GM03348 (cell line): ENCODE measurements at regions not wholly inside any gene's neighbourhood (a gene's known extent, or its start where the extent isn't known, plus 50 kb on each side); places are given as distances from the start of the nearest gene placed in this dataset.
"Not testable (repeated sequence)": the region's sequence is repeated elsewhere in the genome, so short reads cannot be mapped to it uniquely, and the experiment has no call there.

Experiments
- DNase-seq: peaks from one replicate; pipeline ENCODE4 v3.0.0; 2012; ENCODE audit warnings: low spot score

DNA sequence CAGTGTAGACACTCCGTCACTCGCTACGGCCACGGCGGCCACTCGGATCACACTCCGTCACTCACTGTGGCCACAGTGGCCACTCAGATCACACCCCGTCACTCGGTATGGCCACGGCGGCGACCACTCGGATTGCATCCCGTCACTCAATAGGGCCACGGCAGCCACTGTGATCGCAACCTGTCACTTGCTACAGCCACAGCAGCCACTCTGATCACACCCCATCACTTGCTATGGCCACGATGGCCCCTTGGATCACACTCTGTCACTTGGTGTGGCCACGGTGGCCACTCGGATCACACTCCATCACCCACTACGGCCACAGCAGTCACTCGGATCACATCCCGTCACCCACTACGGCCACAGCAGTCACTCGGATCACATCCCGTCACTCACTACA, 175.3 kb downstream of the LAT start:
- not testable (repeated sequence) for DNase-seq

DNA sequence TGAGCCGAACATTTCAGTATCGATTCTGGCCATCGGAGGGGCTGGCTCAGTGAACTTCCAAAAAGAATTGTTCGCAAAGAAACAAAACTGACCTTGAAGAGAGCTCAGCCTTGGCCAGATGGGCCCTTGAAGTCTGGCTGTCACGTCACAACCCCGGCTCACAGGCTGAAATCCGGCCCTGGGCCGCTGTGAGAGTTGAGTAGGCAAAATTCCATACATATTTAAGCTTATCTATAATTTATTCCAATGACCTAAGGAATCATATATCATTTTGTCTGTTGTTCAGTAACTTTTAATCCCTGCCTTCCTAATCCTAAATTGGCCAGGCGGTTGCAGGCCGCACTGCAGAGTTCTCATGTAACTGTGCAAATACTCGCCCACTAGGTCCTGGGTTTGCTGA, 174.8 kb downstream of the LAT start:
- DNase-seq = not testable (repeated sequence)

DNA sequence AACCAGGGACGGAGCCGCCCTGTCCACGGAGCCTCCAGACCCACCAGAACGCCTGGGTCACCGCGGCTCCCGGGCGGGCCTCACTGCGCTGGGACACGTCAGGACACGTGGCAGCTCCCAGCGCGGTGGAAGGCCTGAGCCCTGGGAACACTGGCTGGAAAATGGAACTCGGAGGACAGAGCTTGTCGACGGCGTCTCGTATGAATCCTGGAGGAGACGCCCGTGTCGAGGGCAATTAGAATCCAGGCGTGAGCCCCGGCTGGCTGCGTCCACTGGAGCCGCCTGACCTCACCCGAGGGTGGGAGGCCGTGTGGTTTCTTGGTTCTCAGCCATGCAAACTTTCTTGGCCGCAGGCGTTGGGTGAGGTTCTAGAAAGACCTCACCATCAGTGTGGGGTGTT, 173.9 kb downstream of the LAT start:
- DNase-seq = no peak

DNA sequence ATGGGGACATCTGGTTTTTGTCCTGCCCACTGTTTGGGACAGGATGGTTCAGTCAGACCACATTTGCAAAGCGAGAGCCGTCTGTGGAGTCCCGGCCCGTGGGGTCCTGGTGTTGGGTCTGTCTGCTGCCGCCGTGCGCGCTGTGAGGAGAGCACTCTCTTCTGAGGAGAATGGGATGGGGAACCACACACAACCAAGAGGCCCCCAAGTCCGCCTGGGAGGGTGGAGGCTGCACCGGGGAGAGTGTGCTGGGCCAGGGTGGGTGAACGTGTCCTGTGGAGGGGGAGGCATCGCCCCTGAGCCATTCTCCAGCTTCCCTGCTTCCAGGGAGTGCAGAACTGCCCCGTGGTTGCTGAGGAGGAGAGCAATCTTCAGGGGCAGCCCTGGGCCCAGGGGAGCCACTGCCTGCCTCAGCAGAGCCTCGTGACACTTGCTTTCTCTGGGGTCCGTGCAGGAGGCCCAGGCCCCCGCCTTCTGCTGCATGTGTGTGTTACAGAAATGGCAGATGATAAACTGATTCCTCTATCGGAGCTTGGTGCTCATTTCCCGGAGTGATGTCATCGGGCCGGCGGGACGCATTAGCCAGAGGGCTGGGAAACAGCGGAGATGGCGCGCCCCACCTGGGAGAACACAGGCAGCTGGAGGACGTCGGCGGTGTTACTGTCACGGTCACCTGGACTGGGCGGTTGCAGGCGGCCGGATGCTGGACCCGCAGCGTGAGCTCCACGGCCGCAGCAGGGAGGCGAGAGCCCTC, 173.4 kb downstream of the LAT start:
- DNase-seq = not testable (repeated sequence)

- DNase-seq = peak; percentile 81
Observed at GRCh38 chr16:29157051-29157923, 172.4 kb downstream of the LAT start.

DNA sequence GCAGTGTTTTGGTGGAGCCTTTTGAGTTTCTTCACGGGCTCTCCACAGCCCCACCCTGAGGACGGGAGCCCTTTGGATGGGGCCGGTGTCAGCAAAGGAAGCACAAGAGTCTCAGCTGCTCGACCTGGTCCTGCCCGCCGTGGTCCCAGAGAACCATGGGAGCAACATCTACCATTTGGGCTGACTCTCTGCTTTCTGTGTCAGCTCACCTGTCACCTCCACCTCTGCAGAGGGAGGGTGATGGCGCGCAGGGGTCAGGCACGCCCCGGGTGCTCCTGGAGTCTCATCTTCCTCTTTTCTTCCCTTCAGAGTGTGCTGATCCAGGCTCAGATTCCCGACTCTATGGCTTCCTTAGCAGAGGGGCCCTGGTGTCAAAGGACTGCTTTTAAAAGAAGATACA, 171.7 kb downstream of the LAT start:
- no peak for DNase-seq

GRCh38 chr16:29155866-29156200, 171.0 kb downstream of the LAT start:
- DNase-seq = not testable (repeated sequence)

GRCh38 chr16:29155131-29155865, 170.4 kb downstream of the LAT start:
- DNase-seq = not testable (repeated sequence)

- no peak for DNase-seq
Observed at GRCh38 chr16:29154676-29155121, 169.8 kb downstream of the LAT start.

- no peak for DNase-seq
Observed at GRCh38 chr16:29154088-29154487, 169.2 kb downstream of the LAT start.

- DNase-seq = not testable (repeated sequence)
Observed at GRCh38 chr16:29153307-29153706, 168.5 kb downstream of the LAT start.

DNA sequence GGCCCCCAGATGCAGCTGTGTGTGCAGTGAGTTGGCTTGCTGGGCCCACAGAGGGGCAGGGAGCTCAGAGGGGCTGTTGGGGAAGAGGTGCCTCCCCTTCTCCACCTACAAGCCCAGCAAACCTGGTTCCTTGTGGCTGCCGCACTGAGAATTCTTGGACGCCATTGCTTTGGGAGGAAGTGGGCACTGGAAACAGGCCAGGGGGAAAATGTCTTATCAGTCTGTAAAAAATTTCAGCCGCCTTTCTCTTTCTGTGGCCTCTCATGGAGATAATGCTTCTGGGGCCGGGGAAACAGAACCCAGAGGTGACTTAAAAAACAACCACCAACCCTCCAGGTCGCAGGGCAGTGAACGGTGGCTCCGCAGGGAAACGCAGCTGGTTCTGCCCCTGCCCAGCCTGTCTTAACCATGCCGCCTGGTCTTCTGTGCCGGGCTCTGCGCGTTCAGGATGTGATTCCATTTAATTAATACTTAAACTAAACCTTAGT, 167.7 kb downstream of the LAT start:
- DNase-seq = not testable (repeated sequence)

- DNase-seq = no peak
Observed at GRCh38 chr16:29151317-29151716, 166.5 kb downstream of the LAT start.

DNA sequence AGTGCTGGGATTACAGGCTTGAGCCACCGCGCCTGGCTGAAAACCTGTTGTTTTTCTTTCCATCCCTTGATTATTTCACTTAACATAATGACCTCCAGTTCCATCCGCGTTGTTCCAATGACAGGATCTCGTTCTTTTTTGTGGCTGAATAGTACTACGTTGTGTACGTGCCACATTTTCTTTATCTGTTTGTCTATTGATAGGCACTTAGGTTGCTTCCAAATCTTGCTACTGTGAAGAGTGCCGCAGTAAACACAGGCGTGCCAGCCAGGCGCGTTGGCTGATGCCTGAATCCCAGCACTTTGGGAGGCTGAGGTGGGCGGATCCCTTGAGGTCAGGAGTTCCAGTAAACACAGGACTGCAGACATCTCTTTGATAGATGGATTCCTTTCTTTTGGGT, 165.1 kb downstream of the LAT start:
- DNase-seq = not testable (repeated sequence)

DNA sequence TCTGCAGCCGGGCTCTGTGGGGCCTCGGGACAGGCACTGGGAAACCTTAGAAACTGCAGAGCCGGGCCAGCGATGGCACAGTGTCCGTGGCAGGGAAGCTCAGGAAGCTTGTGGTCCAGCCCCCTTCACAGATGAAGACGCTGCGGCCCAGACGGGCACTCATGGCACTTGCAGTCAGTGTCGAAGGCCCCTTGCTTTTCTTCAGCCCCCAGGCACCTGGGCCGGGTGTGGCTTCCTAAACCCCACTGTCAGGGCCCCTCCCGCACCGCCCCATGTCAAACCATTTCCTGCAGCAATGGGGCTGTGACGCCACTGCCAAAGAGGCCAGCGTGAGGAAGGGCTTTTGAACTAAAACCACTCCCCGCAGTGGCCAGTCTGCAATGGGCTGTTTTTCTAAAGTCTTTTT, 164.0 kb downstream of the LAT start:
- DNase-seq = no peak

- DNase-seq = no peak
Observed at GRCh38 chr16:29148131-29148691, 163.4 kb downstream of the LAT start.

DNA sequence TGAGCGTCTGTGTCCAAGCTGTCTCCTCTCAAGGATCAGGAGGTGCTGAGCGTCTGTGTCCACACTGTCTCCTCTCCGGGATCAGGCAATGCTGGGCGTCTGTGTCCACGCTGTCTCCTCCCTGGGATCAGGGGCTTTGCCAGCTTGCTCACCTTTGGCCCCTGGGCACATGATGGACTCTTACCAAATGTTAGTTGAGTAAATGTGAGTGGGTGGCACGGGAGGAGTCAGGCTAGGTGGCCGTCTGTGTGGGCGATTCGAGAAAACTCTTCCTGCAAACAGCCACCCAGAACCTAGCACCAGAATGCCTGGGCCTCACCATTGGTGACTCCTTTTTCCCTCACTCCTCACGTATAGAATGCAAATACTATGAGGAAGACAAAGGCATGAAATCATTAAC, 162.9 kb downstream of the LAT start:
- not testable (repeated sequence) for DNase-seq

- not testable (repeated sequence) for DNase-seq
Observed at GRCh38 chr16:29146808-29147643, 162.2 kb downstream of the LAT start.

DNA sequence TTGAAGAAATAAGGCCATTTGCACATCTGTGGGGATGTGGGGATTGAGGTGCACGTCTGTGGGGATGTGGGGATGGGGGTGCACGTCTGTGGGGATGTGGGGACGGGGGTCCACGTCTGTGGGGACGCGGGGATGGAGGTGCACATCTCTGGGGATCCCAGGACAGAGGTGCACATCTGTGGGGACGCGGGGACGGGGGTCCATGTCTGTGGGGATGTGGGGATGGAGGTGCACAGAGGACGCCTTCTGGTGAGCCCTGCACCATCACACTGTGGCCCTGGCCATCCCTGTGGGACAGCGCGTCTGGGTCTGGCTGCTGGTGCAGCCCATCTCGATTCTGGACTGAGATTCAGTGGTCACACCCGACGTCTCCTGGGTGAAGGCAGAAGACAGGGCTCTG, 161.4 kb downstream of the LAT start:
- DNase-seq = no peak

DNA sequence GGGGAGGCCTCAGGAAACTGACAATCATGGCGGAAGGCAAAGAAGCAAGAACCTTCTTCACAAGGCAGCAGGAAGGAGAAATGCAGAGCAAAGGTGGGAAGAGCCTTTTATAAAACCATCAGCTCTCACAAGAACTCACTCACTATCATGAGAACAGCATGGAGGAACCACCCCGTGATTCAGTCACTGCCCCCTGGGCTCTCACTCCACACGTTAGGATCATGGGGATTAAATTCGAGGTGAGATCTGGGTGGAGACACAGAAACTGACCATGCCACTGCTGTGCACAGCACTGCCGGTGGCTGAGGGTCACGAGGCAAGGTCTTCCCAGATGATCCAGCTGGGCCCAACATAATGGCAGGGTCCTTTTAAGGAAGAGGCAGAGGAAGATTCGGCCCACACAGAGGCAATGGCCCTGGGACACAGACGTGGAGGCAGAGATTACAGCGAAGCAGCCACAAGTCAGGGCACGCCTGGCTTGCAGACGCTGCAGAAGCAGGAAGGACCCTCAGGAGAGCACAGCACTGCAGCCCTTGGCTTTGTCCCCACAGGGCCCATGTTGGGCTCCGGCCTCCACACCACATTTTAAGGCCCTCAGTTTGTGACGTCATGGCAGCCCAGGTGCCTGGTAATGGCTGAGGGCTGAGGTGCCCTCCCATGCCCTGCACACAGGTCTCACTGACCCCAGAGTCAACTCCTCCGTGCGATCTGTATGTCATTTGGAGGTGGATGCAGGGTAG, 160.8 kb downstream of the LAT start:
- DNase-seq = not testable (repeated sequence)
